Astrocyte of the spinal cord (primary cell): ENCODE measurements at regions not wholly inside any gene's neighbourhood (a gene's known extent, or its start where the extent isn't known, plus 50 kb on each side); places are given as distances from the start of the nearest gene placed in this dataset.

Source experiments
- DNase-seq: peaks from one replicate; pipeline ENCODE4 v3.0.0; 2011; ENCODE audit warnings: low read depth, low spot score
- H3K4me3 ChIP-seq: 2 replicates; pipeline ENCODE4 v1.5.1; 2011; ENCODE audit warnings: low read depth, mild to moderate bottlenecking, low read length, moderate library complexity
- CTCF ChIP-seq: IDR thresholded peaks from 2 replicates; pipeline ENCODE4 v1.5.1; 2012; ENCODE audit warnings: low read depth, mild to moderate bottlenecking, low read length, inconsistent platforms
- in situ Hi-C: cut with HindIII; loops from 2 replicates; pipeline ENCODE4 v1.10.0; 2017; ENCODE audit warnings: low sequenced_read_pairs

DNA sequence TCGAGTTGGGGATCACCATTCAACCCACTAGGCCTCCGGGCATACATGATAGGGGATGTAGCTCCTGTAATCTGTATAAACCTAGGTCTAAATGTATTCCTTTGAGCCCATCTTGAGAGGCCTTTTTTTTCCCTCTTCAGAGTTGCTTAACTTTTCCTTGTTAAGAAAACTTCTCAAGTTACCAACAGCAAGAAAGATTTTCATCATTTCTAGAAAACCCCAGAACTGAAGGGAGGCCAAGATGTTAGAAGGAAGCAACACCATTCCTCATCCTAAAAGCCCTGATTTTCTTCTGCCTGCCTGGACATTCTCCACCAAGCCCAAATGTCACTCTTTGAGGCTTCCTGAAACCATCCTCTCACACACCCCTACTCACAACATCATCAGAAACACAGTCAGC, 79.4 kb downstream of the TMPRSS5 start:
- TF ChIP-seq CTCF: no peak
- H3K4me3 ChIP-seq: no peak overlapping the region
- no peak for DNase-seq
- in situ Hi-C loops: no loop called here

- no peak for TF ChIP-seq CTCF
- DNase-seq: no peak
- no peak overlapping the region for H3K4me3 ChIP-seq
- in situ Hi-C loops: no loop called here
These were observed 83.0 kb downstream of the TMPRSS5 start for GRCh38 chr11:113623114-113623513.

DNA sequence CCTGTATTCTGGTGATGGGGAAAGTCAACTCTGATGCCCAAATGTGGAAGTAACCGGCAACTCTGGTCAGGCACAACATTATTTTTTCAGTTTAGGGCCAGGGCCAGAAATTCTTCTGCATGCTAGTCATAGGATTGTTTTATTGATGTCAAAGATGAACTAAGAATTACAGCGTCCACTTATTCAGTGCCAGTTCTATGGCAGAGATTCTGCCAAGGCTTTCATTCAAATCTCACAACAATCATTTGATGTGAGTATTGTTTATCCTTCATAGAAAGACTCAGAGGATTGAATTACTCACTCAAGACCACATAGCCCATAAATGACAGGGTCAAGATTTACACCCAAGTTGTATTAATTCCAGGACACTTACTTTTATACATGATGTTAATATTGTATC, 87.7 kb downstream of the TMPRSS5 start:
- in situ Hi-C loops: no loop called here
- DNase-seq: peak; percentile 63
- H3K4me3 ChIP-seq: no peak overlapping the region
- TF ChIP-seq CTCF: no peak

- in situ Hi-C loops: no loop called here
- DNase-seq: peak; percentile 24
- H3K4me3 ChIP-seq: no peak overlapping the region
- TF ChIP-seq CTCF: no peak
These were observed 90.3 kb downstream of the TMPRSS5 start for GRCh38 chr11:113615773-113616172.

DNA sequence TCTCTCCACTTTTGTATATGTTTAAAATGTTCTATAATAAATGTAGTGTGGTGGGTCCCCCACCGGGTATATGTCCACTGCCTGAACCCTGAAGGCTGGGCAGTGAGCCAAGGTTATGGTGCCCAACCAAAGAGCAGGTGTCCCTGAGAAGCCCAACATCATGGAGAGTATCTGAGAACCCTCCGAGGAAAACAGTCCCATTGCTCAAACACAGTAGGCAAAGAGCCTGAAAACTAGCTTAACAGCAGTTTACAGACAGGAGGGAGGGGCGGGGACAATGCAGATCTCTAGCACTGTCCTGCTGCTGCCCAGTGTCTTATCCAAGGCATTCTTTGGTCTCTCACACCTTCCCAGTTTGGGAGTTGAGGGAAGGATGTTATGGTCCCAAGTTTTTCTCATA, 91.0 kb downstream of the TMPRSS5 start:
- no peak overlapping the region for H3K4me3 ChIP-seq
- DNase-seq: no peak
- in situ Hi-C loops: no loop called here
- TF ChIP-seq CTCF: no peak

DNA sequence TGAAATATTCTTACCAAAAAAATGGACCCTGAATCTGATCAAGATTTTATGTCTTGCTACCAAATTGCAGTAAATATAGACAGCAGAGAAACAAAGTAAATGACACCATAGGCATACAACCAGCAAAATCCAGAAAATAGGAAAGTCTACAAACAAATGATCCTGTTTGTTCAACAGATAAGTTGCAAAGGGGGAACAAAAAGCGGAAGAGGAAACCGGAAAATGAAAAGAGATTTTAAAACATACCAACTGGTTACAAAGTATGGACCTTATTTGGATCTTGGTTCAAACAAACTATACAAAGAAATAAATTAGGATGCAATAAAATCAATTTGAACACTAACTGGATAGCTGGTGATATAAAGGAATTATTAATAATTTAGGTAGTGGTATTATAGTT, 92.0 kb downstream of the TMPRSS5 start:
- no peak for TF ChIP-seq CTCF
- no peak overlapping the region for H3K4me3 ChIP-seq
- no peak for DNase-seq
- in situ Hi-C loops: no loop called here

DNA sequence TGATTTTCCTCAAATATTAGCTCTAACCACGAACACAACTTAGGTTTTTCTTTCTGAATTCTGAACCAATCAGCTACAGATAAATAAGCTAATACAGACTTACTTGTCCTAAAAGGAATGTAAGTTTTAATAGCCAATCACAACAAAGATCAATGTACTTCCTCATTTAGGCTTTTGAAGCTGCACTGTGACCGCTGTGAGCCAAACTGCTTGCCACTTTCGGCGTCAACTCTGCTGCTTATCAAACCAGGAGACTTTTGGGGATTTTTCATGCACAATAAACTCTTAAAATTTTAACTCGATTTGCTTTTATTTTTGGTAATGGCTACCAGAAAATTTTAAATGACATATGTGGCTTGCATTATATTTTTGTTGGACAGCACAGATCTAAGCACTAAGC, 92.5 kb downstream of the TMPRSS5 start:
- in situ Hi-C loops: no loop called here
- DNase-seq: no peak
- no peak overlapping the region for H3K4me3 ChIP-seq
- TF ChIP-seq CTCF: no peak
